ENCODE measurements at regions not wholly inside any gene's neighbourhood (a gene's known extent, or its start where the extent isn't known, plus 50 kb on each side); places are given as distances from the start of the nearest gene placed in this dataset.

- no peak overlapping the region for H3K4me3 ChIP-seq (ENCODE audit: low read depth, low read length)
Measured at GRCh38 chr2:225290757-225291400, 108.6 kb upstream of the NYAP2 start.

DNA sequence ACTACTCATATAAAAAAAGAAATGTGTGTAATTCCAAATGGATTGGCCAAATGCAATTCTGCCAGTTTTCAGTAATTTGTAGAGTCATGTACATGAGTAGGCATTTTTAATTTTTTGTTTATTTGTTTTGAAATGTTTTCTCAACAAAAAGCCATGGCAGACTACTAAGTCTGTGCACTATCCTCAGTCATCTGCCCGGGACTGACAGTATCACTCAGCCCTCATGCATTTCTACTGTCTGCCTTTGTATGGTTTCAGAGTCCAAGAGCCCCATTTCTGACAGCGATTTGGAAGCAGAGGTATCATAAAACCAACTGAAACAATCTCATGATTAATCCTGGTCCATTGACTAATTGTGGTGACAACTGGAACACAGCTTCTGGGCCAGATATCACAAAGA, 109.9 kb upstream of the NYAP2 start:
- TF ChIP-seq CTCF (IDR thresholded peaks at IDR 0.05; ENCODE audit: low read depth, low read length, missing control alignments) = no peak
- no peak overlapping the region for H3K4me3 ChIP-seq (ENCODE audit: low read depth, low read length)
- no peak for DNase-seq (ENCODE audit: low read depth)
- in situ Hi-C loops (cut with HindIII; ENCODE audit: low sequenced_read_pairs) = no loop called here

More at GRCh38 chr2:225290757-225291400, 108.6 kb upstream of the NYAP2 start:
- no peak for TF ChIP-seq CTCF (IDR thresholded peaks at IDR 0.05; ENCODE audit: low read depth, low read length, missing control alignments)
- in situ Hi-C loops (cut with HindIII; ENCODE audit: low sequenced_read_pairs) = no loop called here
- no peak for DNase-seq (ENCODE audit: low read depth)

- H3K4me3 ChIP-seq (ENCODE audit: low read depth, low read length) = no peak overlapping the region
- DNase-seq (ENCODE audit: low read depth) = no peak
- no peak for TF ChIP-seq CTCF (IDR thresholded peaks at IDR 0.05; ENCODE audit: low read depth, low read length, missing control alignments)
- in situ Hi-C loops (cut with HindIII; ENCODE audit: low sequenced_read_pairs) = no loop called here
Measured at GRCh38 chr2:225288986-225289385, 110.5 kb upstream of the NYAP2 start.

DNA sequence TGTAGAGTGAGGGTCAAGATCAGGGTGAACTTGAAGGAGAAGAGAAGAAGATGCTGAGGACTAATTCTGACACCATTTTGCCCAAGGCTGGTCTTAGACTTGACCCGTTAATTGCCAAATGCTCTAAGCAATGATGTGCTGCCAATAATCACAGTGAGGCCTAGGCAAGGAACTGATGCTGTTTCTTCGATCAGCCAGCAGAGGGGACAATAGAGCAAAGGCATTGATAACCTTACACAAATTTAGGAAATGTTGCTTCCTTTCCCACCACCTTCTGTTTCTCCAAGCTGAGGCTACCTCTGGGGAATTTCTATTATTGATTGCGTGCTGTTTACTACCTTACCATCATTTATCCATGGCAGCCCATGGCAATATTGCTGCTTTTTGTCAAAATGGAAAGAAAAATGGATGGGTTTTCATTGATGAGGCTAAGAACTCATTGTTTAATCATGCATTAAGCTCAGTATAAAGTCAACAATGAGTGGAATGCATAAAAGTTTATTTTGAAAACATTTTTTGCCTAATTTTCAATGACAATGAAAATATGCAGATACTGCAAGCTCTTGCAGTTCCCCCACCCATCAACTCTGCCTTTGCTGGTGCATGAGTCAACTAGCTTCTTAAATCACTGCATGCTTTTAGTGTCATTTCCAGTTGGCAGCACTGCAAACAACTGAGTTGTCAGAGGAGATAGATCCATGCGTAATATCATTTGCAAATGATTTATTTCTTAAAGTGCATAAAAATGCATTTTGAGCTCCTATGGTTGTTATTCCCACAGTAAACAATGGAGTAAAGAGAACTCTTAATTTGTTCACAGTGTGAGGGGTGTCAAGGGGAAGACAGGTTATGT, 116.4 kb upstream of the NYAP2 start:
- peak; percentile 92 for TF ChIP-seq CTCF (IDR thresholded peaks at IDR 0.05; ENCODE audit: low read depth, low read length, missing control alignments)
- peak; percentile 34 for DNase-seq (ENCODE audit: low read depth)
- H3K4me3 ChIP-seq (ENCODE audit: low read depth, low read length) = no peak overlapping the region
- in situ Hi-C loops (cut with HindIII; ENCODE audit: low sequenced_read_pairs) = no loop called here

GRCh38 chr2:225276207-225276606, 123.3 kb upstream of the NYAP2 start:
- in situ Hi-C loops (cut with HindIII; ENCODE audit: low sequenced_read_pairs) = no loop called here
- TF ChIP-seq CTCF (IDR thresholded peaks at IDR 0.05; ENCODE audit: low read depth, low read length, missing control alignments) = no peak
- no peak overlapping the region for H3K4me3 ChIP-seq (ENCODE audit: low read depth, low read length)
- DNase-seq (ENCODE audit: low read depth) = no peak

DNA sequence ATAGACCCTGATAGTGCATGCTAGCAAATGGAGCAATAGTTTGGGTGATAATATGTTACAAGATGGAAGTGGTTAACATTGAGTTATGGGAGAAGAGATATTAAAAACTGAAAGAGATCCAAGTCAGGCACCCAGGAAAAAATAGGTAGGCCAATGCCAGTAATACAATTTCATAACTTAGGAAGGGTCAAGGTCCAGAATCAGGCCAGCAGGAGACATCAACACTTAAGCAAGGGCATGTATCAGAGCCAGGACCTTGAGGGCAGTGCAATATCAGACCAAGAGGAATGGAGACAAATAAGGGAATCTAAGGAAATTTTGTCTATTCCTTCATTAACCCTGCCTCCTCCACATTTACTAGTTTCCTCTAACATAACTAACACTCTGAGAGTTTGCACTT, 124.1 kb upstream of the NYAP2 start:
- in situ Hi-C loops (cut with HindIII; ENCODE audit: low sequenced_read_pairs) = no loop called here
- DNase-seq (ENCODE audit: low read depth) = no peak
- no peak for TF ChIP-seq CTCF (IDR thresholded peaks at IDR 0.05; ENCODE audit: low read depth, low read length, missing control alignments)
- H3K4me3 ChIP-seq (ENCODE audit: low read depth, low read length) = no peak overlapping the region

Measured in astrocyte of the cerebellum (primary cell).